Keratinocyte (primary cell): ENCODE measurements at regions not wholly inside any gene's neighbourhood (a gene's known extent, or its start where the extent isn't known, plus 50 kb on each side); places are given as distances from the start of the nearest gene placed in this dataset.

Experiments used
- CTCF ChIP-seq, 3 experiments: IDR thresholded peaks in 1 of 3; conservative IDR thresholded peaks in 1 of 3; optimal IDR thresholded peaks in 1 of 3; 2 replicates in 2 of 3; 3 replicates in 1 of 3; pipeline versions ENCODE3 to v1.5.1; 2011; ENCODE audit warnings: low read length in 3 of 3, mild to moderate bottlenecking in 3 of 3, moderate library complexity in 2 of 3, control low read depth in 1 of 3, inconsistent platforms in 1 of 3; ENCODE audit not compliant: insufficient read depth in 2 of 3; ENCODE audit errors: extremely low read depth in 1 of 3
- EZH2 ChIP-seq: IDR thresholded peaks from one replicate; pipeline ENCODE4 v1.6.1; 2012; ENCODE audit warnings: inconsistent platforms, mild to moderate bottlenecking, low read length, moderate library complexity

GRCh38 chr15:98167722-98168268 lies 207.3 kb downstream of the ARRDC4 start:
- TF ChIP-seq CTCF (optimal IDR thresholded peaks at IDR 0.05 in 1 of 3, IDR thresholded peaks at IDR 0.05 in 1 of 3, conservative IDR thresholded peaks at IDR 0.05 in 1 of 3; ENCODE audit: extremely low read depth in 1 of 3, insufficient read depth in 2 of 3, low read length in 3 of 3), result no peak
- TF ChIP-seq EZH2, result no peak
